ENCODE measurements at regions not wholly inside any gene's neighbourhood (a gene's known extent, or its start where the extent isn't known, plus 50 kb on each side); places are given as distances from the start of the nearest gene placed in this dataset.

GRCh38 chr17:70984873-70985272 lies 815.5 kb downstream of the KCNJ2 start:
- TF ChIP-seq CTCF (IDR thresholded peaks at IDR 0.05) (no peak), POLR2A (IDR thresholded peaks at IDR 0.05) (no peak), EP300 (IDR thresholded peaks at IDR 0.05) (no peak)

Data from ovary (tissue), 3 donors.